Head of caudate nucleus (tissue), 42 donors: ENCODE measurements at regions not wholly inside any gene's neighbourhood (a gene's known extent, or its start where the extent isn't known, plus 50 kb on each side); places are given as distances from the start of the nearest gene placed in this dataset.
"Not testable (repeated sequence)": the region's sequence is repeated elsewhere in the genome, so short reads cannot be mapped to it uniquely, and the experiment has no call there.

ENCODE experiments used
- DNase-seq, 42 donors: peaks; one replicate each; pipeline versions ENCODE4 v3.0.0 to v3.0.0-alpha.2; 2020 to 2021; ENCODE audit warnings: mixed read lengths in 7 of 42
- intact Hi-C: fragments of 100-400 bp; cut with DNase I; formaldehyde crosslinking; loops from one replicate; pipeline ENCODE4 v1.15.0; 2022

- intact Hi-C loops, DNase-seq: not testable (repeated sequence)
Measured at GRCh38 chr15:30688684-30689083, 62.8 kb downstream of the ARHGAP11B start.

GRCh38 chr15:30690153-30690552, 64.2 kb downstream of the ARHGAP11B start:
- DNase-seq, intact Hi-C loops: not testable (repeated sequence)

GRCh38 chr15:30695811-30696210, 69.9 kb downstream of the ARHGAP11B start:
- intact Hi-C loops, DNase-seq: not testable (repeated sequence)

- DNase-seq, intact Hi-C loops: not testable (repeated sequence)
Measured at GRCh38 chr15:30696439-30697314, 70.7 kb downstream of the ARHGAP11B start.

- intact Hi-C loops, DNase-seq: not testable (repeated sequence)
Measured at GRCh38 chr15:30697315-30697685, 71.4 kb downstream of the ARHGAP11B start.

- intact Hi-C loops, DNase-seq: not testable (repeated sequence)
Measured at GRCh38 chr15:30700006-30700597, 74.2 kb downstream of the ARHGAP11B start.

- DNase-seq, result peak in 5 of 42 donors; percentile 10 to 48 (median 21)
- intact Hi-C loops, result not testable (repeated sequence)
Measured at GRCh38 chr15:30707976-30708685, 82.2 kb downstream of the ARHGAP11B start.

- DNase-seq, intact Hi-C loops: not testable (repeated sequence)
Measured at GRCh38 chr15:30708809-30709208, 82.9 kb downstream of the ARHGAP11B start.

- DNase-seq, intact Hi-C loops: not testable (repeated sequence)
Measured at GRCh38 chr15:30718038-30718643, 92.2 kb downstream of the ARHGAP11B start.

- DNase-seq, intact Hi-C loops: not testable (repeated sequence)
Measured at GRCh38 chr15:30719363-30719762, 93.4 kb downstream of the ARHGAP11B start.

GRCh38 chr15:30720825-30721224, 94.9 kb downstream of the ARHGAP11B start:
- not testable (repeated sequence) for DNase-seq

GRCh38 chr15:30721529-30721928, 95.6 kb downstream of the ARHGAP11B start:
- intact Hi-C loops, DNase-seq: not testable (repeated sequence)

More at GRCh38 chr15:30720825-30721224, 94.9 kb downstream of the ARHGAP11B start:
- intact Hi-C loops, result not testable (repeated sequence)

- intact Hi-C loops, result not testable (repeated sequence)
Measured at GRCh38 chr15:30723540-30724175, 97.7 kb downstream of the ARHGAP11B start.

GRCh38 chr15:30729880-30730590, 104.1 kb downstream of the ARHGAP11B start:
- intact Hi-C loops, DNase-seq: not testable (repeated sequence)

More at GRCh38 chr15:30723540-30724175, 97.7 kb downstream of the ARHGAP11B start:
- DNase-seq, result not testable (repeated sequence)

- intact Hi-C loops, DNase-seq: not testable (repeated sequence)
Measured at GRCh38 chr15:30730633-30731032, 104.7 kb downstream of the ARHGAP11B start.

GRCh38 chr15:30732100-30732499, 106.2 kb downstream of the ARHGAP11B start:
- DNase-seq, intact Hi-C loops: not testable (repeated sequence)

- intact Hi-C loops, DNase-seq: not testable (repeated sequence)
Measured at GRCh38 chr15:30735884-30736564, 110.1 kb downstream of the ARHGAP11B start.
